ENCODE measurements at regions not wholly inside any gene's neighbourhood (a gene's known extent, or its start where the extent isn't known, plus 50 kb on each side); places are given as distances from the start of the nearest gene placed in this dataset.

- Histone ChIP-seq H3K27me3 (replicated peaks; ENCODE audit: insufficient read depth, low read depth, low read length, poor library complexity) (no peaks in the 10 kb centered on the region), H3K4me3 (ENCODE audit: low read depth, low read length, poor library complexity, severe bottlenecking) (no peak overlapping the region), H3K36me3 (ENCODE audit: insufficient read depth, low read length, poor library complexity, severe bottlenecking) (no peaks in the 10 kb centered on the region), H3K27ac (ENCODE audit: low read depth, low read length, poor library complexity, severe bottlenecking) (no peak overlapping the region), H3K4me1 (ENCODE audit: insufficient read depth, low read length, poor library complexity, severe bottlenecking) (no peaks in the 10 kb centered on the region), H3K9me3 (ENCODE audit: low read depth, low read length, poor library complexity, severe bottlenecking) (no peaks in the 10 kb centered on the region)
- ChIA-PET POLR2A (ENCODE audit: low non-redundant PET) (no interaction called here), CTCF (no interaction called here)
- DNase-seq (ENCODE audit: low spot score), result no peak
- no peak for TF ChIP-seq EZH2 (IDR thresholded peaks at IDR 0.05; ENCODE audit: borderline replicate concordance, low read depth, low read length, poor library complexity, severe bottlenecking)
- TF ChIP-seq CTCF (conservative IDR thresholded peaks at IDR 0.05; ENCODE audit: low read depth, low read length), result no peak
- intact Hi-C loops (cut with micrococcal nuclease; ENCODE audit: unreplicated experiment), result no loop called here
- BruUV-seq (replicated peaks), result no TSS peak
These were observed 717.0 kb upstream of the CCDC179 start for GRCh38 chr11:23577296-23577695.

GRCh38 chr11:23585416-23586104, 725.3 kb upstream of the CCDC179 start:
- BruUV-seq (replicated peaks), result no TSS peak
- H3K4me1 ChIP-seq (ENCODE audit: insufficient read depth, low read length, poor library complexity, severe bottlenecking), result no peaks in the 10 kb centered on the region
- TF ChIP-seq CTCF (conservative IDR thresholded peaks at IDR 0.05; ENCODE audit: low read depth, low read length), result no peak
- TF ChIP-seq EZH2 (IDR thresholded peaks at IDR 0.05; ENCODE audit: borderline replicate concordance, low read depth, low read length, poor library complexity, severe bottlenecking), result no peak
- H3K4me3 ChIP-seq (ENCODE audit: low read depth, low read length, poor library complexity, severe bottlenecking), result no peak overlapping the region
- CTCF ChIA-PET, result no interaction called here
- H3K27me3 ChIP-seq (replicated peaks; ENCODE audit: insufficient read depth, low read depth, low read length, poor library complexity), result no peaks in the 10 kb centered on the region
- H3K27ac ChIP-seq (ENCODE audit: low read depth, low read length, poor library complexity, severe bottlenecking), result no peak overlapping the region
- no peaks in the 10 kb centered on the region for H3K36me3 ChIP-seq (ENCODE audit: insufficient read depth, low read length, poor library complexity, severe bottlenecking)
- no peaks in the 10 kb centered on the region for H3K9me3 ChIP-seq (ENCODE audit: low read depth, low read length, poor library complexity, severe bottlenecking)
- POLR2A ChIA-PET (ENCODE audit: low non-redundant PET), result no interaction called here
- DNase-seq (ENCODE audit: low spot score), result no peak
- intact Hi-C loops (cut with micrococcal nuclease; ENCODE audit: unreplicated experiment), result no loop called here

GRCh38 chr11:23586173-23586572, 725.9 kb upstream of the CCDC179 start:
- intact Hi-C loops (cut with micrococcal nuclease; ENCODE audit: unreplicated experiment), result no loop called here
- Histone ChIP-seq H3K9me3 (ENCODE audit: low read depth, low read length, poor library complexity, severe bottlenecking) (no peaks in the 10 kb centered on the region), H3K36me3 (ENCODE audit: insufficient read depth, low read length, poor library complexity, severe bottlenecking) (no peaks in the 10 kb centered on the region), H3K4me3 (ENCODE audit: low read depth, low read length, poor library complexity, severe bottlenecking) (no peak overlapping the region), H3K27me3 (replicated peaks; ENCODE audit: insufficient read depth, low read depth, low read length, poor library complexity) (no peaks in the 10 kb centered on the region), H3K4me1 (ENCODE audit: insufficient read depth, low read length, poor library complexity, severe bottlenecking) (no peaks in the 10 kb centered on the region), H3K27ac (ENCODE audit: low read depth, low read length, poor library complexity, severe bottlenecking) (no peak overlapping the region)
- ChIA-PET POLR2A (ENCODE audit: low non-redundant PET) (no interaction called here), CTCF (no interaction called here)
- BruUV-seq (replicated peaks), result no TSS peak
- TF ChIP-seq EZH2 (IDR thresholded peaks at IDR 0.05; ENCODE audit: borderline replicate concordance, low read depth, low read length, poor library complexity, severe bottlenecking) (no peak), CTCF (conservative IDR thresholded peaks at IDR 0.05; ENCODE audit: low read depth, low read length) (no peak)
- no peak for DNase-seq (ENCODE audit: low spot score)
